Liver (tissue), 8 donors: ENCODE measurements at regions not wholly inside any gene's neighbourhood (a gene's known extent, or its start where the extent isn't known, plus 50 kb on each side); places are given as distances from the start of the nearest gene placed in this dataset.

Source experiments
- DNase-seq: peaks from one replicate; pipeline ENCODE4 v3.0.0-alpha.2; 2017; ENCODE audit warnings: low spot score
- H3K27ac ChIP-seq, 2 donors: one replicate each; pipeline ENCODE4 v1.7.0; 2013; ENCODE audit warnings: inconsistent platforms in 2 of 2, low read length in 2 of 2, control low read depth in 1 of 2, low read depth in 1 of 2, mild to moderate bottlenecking in 1 of 2
- H3K27me3 ChIP-seq, 4 donors: one replicate each; pipeline versions ENCODE4 v1.6.1 to v1.7.0; 2013; ENCODE audit warnings: low read length in 3 of 4, inconsistent platforms in 1 of 4, mild to moderate bottlenecking in 1 of 4, moderate library complexity in 1 of 4; ENCODE audit not compliant: control insufficient read depth in 4 of 4, insufficient read depth in 4 of 4
- H3K36me3 ChIP-seq, 4 donors: one replicate each; pipeline versions ENCODE4 v1.6.1 to v1.7.0; 2013; ENCODE audit warnings: low read length in 3 of 4, mild to moderate bottlenecking in 3 of 4, low read depth in 1 of 4, moderate library complexity in 1 of 4; ENCODE audit not compliant: control insufficient read depth in 4 of 4, insufficient read depth in 3 of 4
- H3K4me1 ChIP-seq, 4 donors: one replicate each; pipeline versions ENCODE4 v1.6.1 to v1.7.0; 2013; ENCODE audit warnings: low read length in 3 of 4, mild to moderate bottlenecking in 3 of 4, moderate library complexity in 1 of 4; ENCODE audit not compliant: control insufficient read depth in 4 of 4, insufficient read depth in 4 of 4
- H3K4me3 ChIP-seq, 3 donors: one replicate each; pipeline versions ENCODE4 v1.6.1 to v1.7.0; 2013; ENCODE audit warnings: low read length in 3 of 3, control low read depth in 1 of 3, low read depth in 1 of 3, mild to moderate bottlenecking in 1 of 3
- H3K9ac ChIP-seq, 2 donors: one replicate each; pipeline ENCODE4 v1.7.0; 2013; ENCODE audit warnings: low read length in 2 of 2, mild to moderate bottlenecking in 2 of 2, moderate library complexity in 2 of 2, control low read depth in 1 of 2, low read depth in 1 of 2
- H3K9me3 ChIP-seq, 4 donors: one replicate each; pipeline versions ENCODE4 v1.6.1 to v1.7.0; 2013; ENCODE audit warnings: low read length in 3 of 4; ENCODE audit not compliant: control insufficient read depth in 4 of 4
- ATF3 ChIP-seq: IDR thresholded peaks from 2 replicates; pipeline ENCODE4 v1.6.1; 2016; ENCODE audit warnings: antibody characterized with exemption
- CTCF ChIP-seq: fragments of 150-350 bp; IDR thresholded peaks from 2 replicates; pipeline ENCODE4 v1.5.1; 2017; ENCODE audit warnings: improper control_type of control experiment, low read depth, low read length; ENCODE audit not compliant: missing input control
- EGR1 ChIP-seq, 2 donors: IDR thresholded peaks; 2 replicates each; pipeline ENCODE4 v1.6.1; 2016 to 2018; ENCODE audit warnings: antibody characterized with exemption in 2 of 2, low read depth in 2 of 2
- FOXA2 ChIP-seq: IDR thresholded peaks from 2 replicates; pipeline ENCODE4 v1.6.1; 2016; ENCODE audit warnings: antibody characterized with exemption
- GABPA ChIP-seq, 2 donors: IDR thresholded peaks in 1 of 2; conservative IDR thresholded peaks in 1 of 2; 2 replicates each; pipeline ENCODE4 v1.6.1; 2016; ENCODE audit warnings: antibody characterized with exemption in 2 of 2, mild to moderate bottlenecking in 1 of 2, moderate library complexity in 1 of 2
- HNF4A ChIP-seq, 2 donors: conservative IDR thresholded peaks; 2 replicates each; pipeline ENCODE4 v1.6.1; 2016; ENCODE audit warnings: antibody characterized with exemption in 2 of 2, mild to moderate bottlenecking in 2 of 2
- HNF4G ChIP-seq: IDR thresholded peaks from 2 replicates; pipeline ENCODE4 v1.6.1; 2016; ENCODE audit warnings: antibody characterized with exemption
- JUND ChIP-seq, 2 donors: IDR thresholded peaks; 2 replicates each; pipeline ENCODE4 v1.6.1; 2016; ENCODE audit warnings: antibody characterized with exemption in 2 of 2
- MAX ChIP-seq: IDR thresholded peaks from 2 replicates; pipeline ENCODE4 v1.6.1; 2016; ENCODE audit warnings: antibody characterized with exemption
- NR2F2 ChIP-seq: IDR thresholded peaks from 2 replicates; pipeline ENCODE4 v1.6.1; 2016; ENCODE audit warnings: antibody characterized with exemption
- RAD21 ChIP-seq, 2 donors: IDR thresholded peaks; 2 replicates each; pipeline ENCODE4 v1.6.1; 2016; ENCODE audit warnings: antibody characterized with exemption in 2 of 2, mild to moderate bottlenecking in 2 of 2
- REST ChIP-seq: IDR thresholded peaks from 2 replicates; pipeline ENCODE4 v1.6.1; 2016; ENCODE audit warnings: antibody characterized with exemption, mild to moderate bottlenecking
- RXRA ChIP-seq, 2 donors: IDR thresholded peaks; 2 replicates each; pipeline ENCODE4 v1.6.1; 2017 to 2018; ENCODE audit warnings: antibody characterized with exemption in 2 of 2, mild to moderate bottlenecking in 1 of 2
- SP1 ChIP-seq: IDR thresholded peaks from 2 replicates; pipeline ENCODE4 v1.6.1; 2018; ENCODE audit warnings: antibody characterized with exemption, mild to moderate bottlenecking
- TAF1 ChIP-seq: conservative IDR thresholded peaks from 2 replicates; pipeline ENCODE4 v1.6.1; 2016; ENCODE audit warnings: antibody characterized with exemption, mild to moderate bottlenecking
- ZBTB33 ChIP-seq: IDR thresholded peaks from 2 replicates; pipeline ENCODE4 v1.6.1; 2016; ENCODE audit warnings: antibody characterized with exemption
- WGBS: extraction: QIAGEN DNeasy Blood & Tissue Kit; methylation state at CpG from one replicate; pipeline ENCODE4 v1.1.7; 2013; 5-methylcytosine and 5-hydroxymethylcytosine counted together
- donor health status: healthy.
- donor health status: healthy.
- donor health status: healthy.
- donor health status: healthy.
- donor health status: healthy.

- TF ChIP-seq RXRA (IDR thresholded peaks at IDR 0.05) (no peak), REST (no peak), TAF1 (no peak), NR2F2 (no peak), HNF4G (no peak), SP1 (no peak), HNF4A (conservative IDR thresholded peaks at IDR 0.05) (no peak), ZBTB33 (no peak), JUND (IDR thresholded peaks at IDR 0.05) (no peak), ATF3 (no peak), FOXA2 (no peak), GABPA (IDR thresholded peaks at IDR 0.05 in 1 of 2, conservative IDR thresholded peaks at IDR 0.05 in 1 of 2) (no peak), EGR1 (IDR thresholded peaks at IDR 0.05; ENCODE audit: low read depth in 2 of 2) (no peak), CTCF (no peak), RAD21 (IDR thresholded peaks at IDR 0.05) (no peak), MAX (no peak)
- no peak for DNase-seq
- H3K27me3 ChIP-seq = no peaks in the 10 kb centered on the region
- H3K9me3 ChIP-seq = peaks cover 0 to 9% (median 4%) of the 10 kb centered on the region in 4 donors
- no peaks in the 10 kb centered on the region for H3K36me3 ChIP-seq
- 71% methylated on average over 6 of the region's 6 CpGs for WGBS
- no peak overlapping the region for H3K9ac ChIP-seq
- no peak overlapping the region for H3K27ac ChIP-seq
- no peaks in the 10 kb centered on the region for H3K4me1 ChIP-seq
- no peak overlapping the region for H3K4me3 ChIP-seq
These were observed 347.9 kb upstream of the STAC start for GRCh38 chr3:36032180-36033047.
